Stimulated activated CD8-positive, alpha-beta memory T cell treated with anti-CD3 and anti-CD28 coated beads, Interleukin-4, amount 100 ng/mL, for 1 hour (primary cell): ENCODE measurements at regions not wholly inside any gene's neighbourhood (a gene's known extent, or its start where the extent isn't known, plus 50 kb on each side); places are given as distances from the start of the nearest gene placed in this dataset.

ENCODE experiments used
- DNase-seq, 2 donors: peaks; one replicate each; pipeline ENCODE4 v3.0.0-alpha.2; 2020; ENCODE audit warnings: low read depth in 2 of 2, low spot score in 1 of 2

DNA sequence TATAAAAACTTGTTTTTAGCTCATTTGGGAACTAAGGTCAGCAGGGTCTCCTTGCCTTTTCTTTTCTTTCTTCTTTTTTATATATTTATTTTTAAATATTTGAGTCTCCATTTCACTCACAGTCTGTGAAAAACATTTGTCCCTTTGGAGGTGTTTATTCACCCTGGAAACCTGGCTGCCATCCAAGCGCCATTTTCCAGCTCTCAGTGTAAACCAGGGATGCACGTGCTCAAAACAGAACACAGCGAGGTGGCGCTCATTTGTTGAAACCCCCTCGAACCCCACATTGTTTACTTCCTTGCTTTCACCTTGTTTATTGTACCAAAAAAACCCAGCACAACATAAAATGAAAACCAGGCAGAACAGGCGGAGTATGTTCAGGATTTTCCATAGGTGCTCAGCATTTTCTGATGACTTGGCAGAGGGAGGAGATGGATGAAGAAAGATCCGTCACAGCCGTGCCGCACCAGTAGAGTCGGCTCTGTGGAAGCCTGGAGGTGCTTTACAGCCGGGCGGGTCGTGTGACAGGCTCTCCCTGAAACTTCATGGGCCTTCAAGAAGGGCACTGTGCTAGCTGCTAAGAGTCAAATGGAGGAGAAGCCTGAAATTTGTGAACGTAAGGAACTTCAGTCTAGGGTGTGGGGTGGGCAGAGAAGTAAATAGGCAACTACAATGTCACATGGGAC, 284.4 kb downstream of the FOXL1 start:
- no peak for DNase-seq

- DNase-seq = no peak
Measured at GRCh38 chr16:86863609-86864008, 285.3 kb downstream of the FOXL1 start.

- no peak for DNase-seq
Measured at GRCh38 chr16:86864586-86864985, 286.2 kb downstream of the FOXL1 start.

- DNase-seq = no peak
Measured at GRCh38 chr16:86865851-86866662, 287.7 kb downstream of the FOXL1 start.

GRCh38 chr16:86866986-86867722, 288.8 kb downstream of the FOXL1 start:
- DNase-seq = no peak

- no peak for DNase-seq
Measured at GRCh38 chr16:86868070-86868469, 289.7 kb downstream of the FOXL1 start.

DNA sequence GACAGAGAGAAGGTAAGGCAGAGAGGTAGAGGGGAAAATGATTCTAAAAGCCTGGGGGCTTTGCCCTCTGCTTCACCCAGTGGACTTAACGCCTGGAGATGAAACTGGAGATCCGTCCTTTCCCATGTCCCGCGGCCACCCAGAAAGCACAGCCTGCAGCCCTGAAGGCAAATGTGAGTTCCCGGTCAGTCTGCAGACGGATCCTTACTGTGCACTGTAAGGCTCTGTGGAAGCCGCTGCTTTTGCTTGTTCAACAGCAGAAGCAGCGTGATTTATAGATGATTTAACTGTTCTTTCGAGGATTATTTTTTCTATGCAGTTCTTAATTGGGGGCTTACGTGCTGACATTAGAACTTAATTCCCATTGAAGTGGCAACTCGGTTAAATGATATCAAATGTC, 290.4 kb downstream of the FOXL1 start:
- no peak for DNase-seq

GRCh38 chr16:86869288-86870022, 291.1 kb downstream of the FOXL1 start:
- no peak for DNase-seq

- no peak for DNase-seq
Measured at GRCh38 chr16:86870380-86870779, 292.0 kb downstream of the FOXL1 start.

- no peak for DNase-seq
Measured at GRCh38 chr16:86872131-86872530, 293.8 kb downstream of the FOXL1 start.

GRCh38 chr16:86872833-86873232, 294.5 kb downstream of the FOXL1 start:
- no peak for DNase-seq

- DNase-seq = no peak
Measured at GRCh38 chr16:86874141-86874540, 295.8 kb downstream of the FOXL1 start.

DNA sequence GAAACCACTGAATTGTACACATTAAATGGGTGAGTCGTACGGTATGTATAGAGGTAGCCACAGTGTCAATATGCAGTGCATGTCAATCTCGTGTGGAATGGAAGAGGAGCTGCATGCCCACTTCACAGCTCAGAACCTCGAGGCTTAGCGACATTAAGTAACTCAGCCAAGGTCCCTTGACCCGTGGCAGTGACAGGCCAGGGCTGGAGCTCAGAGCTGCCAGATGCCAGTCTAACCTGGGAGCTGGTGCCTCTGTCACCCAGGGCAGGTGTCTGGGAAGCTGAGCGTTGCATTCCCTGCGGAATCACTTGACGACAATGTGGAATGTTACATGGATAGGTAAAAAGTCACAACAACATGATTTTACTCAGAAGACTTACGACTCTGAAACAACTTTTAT, 298.1 kb downstream of the FOXL1 start:
- no peak for DNase-seq

DNA sequence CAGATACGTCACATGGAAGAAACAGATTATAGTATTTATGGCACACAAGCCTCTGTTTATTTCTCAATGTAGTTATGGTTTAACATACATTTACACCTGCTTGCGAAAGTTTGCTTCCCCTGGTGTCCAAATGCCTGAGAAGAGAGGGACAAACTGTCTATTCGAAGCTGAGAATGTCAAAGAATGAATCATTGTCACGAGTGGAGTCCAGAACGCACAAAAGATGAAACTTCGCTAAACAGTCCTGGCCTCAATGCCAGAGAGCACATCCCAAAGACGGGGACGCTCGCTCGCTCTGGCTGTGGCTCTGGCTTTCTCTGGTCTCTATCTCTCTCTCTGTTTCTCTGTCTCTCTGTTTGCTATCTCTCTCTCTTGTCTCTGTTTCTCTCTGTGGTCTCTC, 298.8 kb downstream of the FOXL1 start:
- no peak for DNase-seq

GRCh38 chr16:86877835-86878234, 299.5 kb downstream of the FOXL1 start:
- no peak for DNase-seq

- DNase-seq = no peak
Measured at GRCh38 chr16:86878236-86879080, 300.1 kb downstream of the FOXL1 start.

DNA sequence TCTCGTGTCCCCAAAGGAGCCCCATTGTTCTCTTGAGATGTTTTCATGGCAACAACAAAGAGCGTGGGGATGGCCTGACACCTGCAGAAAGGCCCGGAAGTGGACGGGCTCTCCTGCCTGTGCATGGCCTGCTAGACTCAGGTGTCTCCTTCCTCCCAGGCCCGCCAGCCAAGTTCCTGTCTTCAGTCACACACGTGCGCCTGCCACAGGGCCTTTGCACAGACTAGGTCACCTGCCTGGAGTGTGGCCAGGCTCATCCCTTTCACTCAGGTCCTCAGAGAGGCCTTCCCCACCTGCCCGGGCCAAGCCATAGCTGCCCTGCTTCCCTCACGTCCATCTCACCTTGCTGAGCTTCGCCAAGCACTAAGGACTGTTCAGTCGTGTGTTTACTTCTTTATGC, 300.9 kb downstream of the FOXL1 start:
- DNase-seq = no peak

DNA sequence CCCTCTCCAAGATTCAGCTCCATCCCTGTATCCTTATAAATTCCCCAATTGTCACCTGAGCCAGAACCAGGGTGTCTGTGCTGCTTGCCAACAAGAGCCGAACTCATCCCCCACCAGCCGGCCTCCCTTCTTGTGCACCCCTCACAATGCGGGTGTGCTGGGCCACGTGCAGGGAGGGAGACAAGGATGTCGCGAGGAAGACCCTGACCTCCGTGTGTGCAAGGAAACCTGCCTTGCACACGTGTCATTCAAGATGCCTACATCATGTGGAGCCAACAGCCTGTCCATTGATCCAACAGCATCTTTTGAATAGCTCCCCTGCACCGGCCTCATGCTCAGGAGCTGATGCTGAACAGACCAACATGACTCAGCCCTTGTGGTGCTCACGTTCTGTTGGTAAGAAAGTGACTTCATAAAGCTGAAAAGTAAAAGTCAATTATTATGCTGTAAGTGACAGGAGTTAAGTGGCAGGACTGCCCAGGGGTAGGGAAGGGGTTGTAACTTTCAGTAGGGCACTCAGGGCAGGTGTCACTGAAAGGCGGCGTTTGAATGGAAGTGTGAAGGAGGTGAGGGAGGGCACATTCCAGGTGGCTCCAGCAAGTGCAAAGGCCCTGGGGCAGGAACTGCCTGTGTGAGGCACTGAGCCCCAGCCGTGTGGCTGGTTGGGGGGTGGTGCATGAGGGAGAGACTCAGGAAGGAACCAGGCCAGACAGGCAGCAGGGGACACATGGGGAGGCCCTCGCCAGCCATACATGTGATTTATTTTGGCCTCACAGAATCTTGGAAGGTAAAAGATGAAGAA, 302.2 kb downstream of the FOXL1 start:
- DNase-seq = no peak

DNA sequence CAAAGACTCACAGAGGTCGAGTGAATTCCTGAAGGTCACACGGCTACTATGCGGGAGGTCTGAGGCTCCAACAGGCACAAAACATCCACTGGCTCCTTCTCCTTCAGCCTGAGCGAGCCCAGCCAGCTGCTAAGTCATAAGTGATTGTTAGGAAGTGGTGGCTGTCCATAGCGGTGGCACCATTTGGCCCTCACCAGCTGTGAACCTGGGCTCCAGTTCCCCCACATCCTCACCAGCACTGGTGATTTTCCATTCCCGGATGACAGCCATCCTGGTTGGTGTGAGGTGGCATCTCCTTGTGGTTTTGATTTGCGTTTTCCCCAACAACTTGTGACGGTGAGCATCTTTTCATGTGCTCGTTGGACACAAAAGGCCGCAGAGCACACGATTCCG, 302.8 kb downstream of the FOXL1 start:
- no peak for DNase-seq

DNA sequence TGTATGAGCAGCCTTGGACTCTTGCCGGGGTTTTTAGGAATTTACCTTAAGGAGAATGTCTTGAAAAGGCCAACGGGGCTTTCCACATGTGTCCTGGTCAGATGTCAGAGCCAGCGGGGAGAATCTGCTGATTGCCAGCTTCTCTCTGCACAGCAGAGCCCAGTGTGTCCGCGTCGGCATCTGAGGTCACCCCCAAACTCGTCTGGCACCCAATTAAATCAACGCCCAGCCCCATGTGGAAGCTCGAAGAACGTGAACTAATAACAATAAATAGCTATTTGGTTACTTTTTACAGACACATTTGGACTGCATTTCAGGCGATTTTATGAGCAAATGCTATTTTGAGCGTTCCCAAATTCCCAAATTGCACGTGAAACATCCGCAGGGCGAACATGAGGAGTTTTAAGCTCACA, 303.5 kb downstream of the FOXL1 start:
- no peak for DNase-seq
